ENCODE measurements at regions not wholly inside any gene's neighbourhood (a gene's known extent, or its start where the extent isn't known, plus 50 kb on each side); places are given as distances from the start of the nearest gene placed in this dataset.

GRCh38 chr12:69085852-69086251 is 152.9 kb upstream of the CPM start:
- H3K4me1 ChIP-seq = no peaks in the 10 kb centered on the region
- H3K9me3 ChIP-seq = no peaks in the 10 kb centered on the region
- no peak for DNase-seq
- TF ChIP-seq, protein P1, sequence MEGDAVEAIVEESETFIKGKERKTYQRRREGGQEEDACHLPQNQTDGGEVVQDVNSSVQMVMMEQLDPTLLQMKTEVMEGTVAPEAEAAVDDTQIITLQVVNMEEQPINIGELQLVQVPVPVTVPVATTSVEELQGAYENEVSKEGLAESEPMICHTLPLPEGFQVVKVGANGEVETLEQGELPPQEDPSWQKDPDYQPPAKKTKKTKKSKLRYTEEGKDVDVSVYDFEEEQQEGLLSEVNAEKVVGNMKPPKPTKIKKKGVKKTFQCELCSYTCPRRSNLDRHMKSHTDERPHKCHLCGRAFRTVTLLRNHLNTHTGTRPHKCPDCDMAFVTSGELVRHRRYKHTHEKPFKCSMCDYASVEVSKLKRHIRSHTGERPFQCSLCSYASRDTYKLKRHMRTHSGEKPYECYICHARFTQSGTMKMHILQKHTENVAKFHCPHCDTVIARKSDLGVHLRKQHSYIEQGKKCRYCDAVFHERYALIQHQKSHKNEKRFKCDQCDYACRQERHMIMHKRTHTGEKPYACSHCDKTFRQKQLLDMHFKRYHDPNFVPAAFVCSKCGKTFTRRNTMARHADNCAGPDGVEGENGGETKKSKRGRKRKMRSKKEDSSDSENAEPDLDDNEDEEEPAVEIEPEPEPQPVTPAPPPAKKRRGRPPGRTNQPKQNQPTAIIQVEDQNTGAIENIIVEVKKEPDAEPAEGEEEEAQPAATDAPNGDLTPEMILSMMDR (IDR thresholded peaks at IDR 0.05 in 4 of 5, conservative IDR thresholded peaks at IDR 0.05 in 1 of 5) = no peak
- no peak for TF ChIP-seq POLR2A (IDR thresholded peaks at IDR 0.05)
- no peak overlapping the region for H3K27ac ChIP-seq
- no peaks in the 10 kb centered on the region for H3K27me3 ChIP-seq
- no peaks in the 10 kb centered on the region for H3K36me3 ChIP-seq
- intact Hi-C loops (cut with DNase I; ENCODE audit: low total_unique reads) (no loop called here), in situ Hi-C loops (cut with MboI; ENCODE audit: low sequenced_read_pairs in 4 of 4) (no loop called here)
- no peak for ATAC-seq
- H3K4me3 ChIP-seq = no peak overlapping the region

DNA sequence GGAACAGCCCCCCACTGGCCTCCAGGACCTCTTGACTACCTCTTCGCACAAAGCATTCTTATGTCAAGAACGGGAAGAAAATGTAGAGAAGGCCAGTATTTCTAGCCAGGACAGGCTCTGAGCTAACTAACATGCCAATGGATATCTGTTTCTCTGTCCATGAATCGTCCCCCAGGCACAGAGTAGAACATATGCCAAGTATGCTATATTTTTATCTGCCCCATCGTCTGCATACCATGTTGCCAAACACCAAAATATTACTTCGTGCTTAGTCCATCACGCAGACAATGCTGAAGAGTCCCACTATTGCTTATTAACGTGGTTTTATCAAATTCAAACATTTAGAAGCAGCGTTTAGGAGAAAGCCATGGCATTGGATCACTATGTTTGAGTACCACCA is 151.4 kb upstream of the CPSF6 start:
- H3K27ac ChIP-seq = no peak overlapping the region
- no peak overlapping the region for H3K4me3 ChIP-seq
- no peaks in the 10 kb centered on the region for H3K36me3 ChIP-seq
- intact Hi-C loops (cut with DNase I; ENCODE audit: low total_unique reads) = no loop called here
- H3K4me1 ChIP-seq = no peaks in the 10 kb centered on the region
- no peaks in the 10 kb centered on the region for H3K27me3 ChIP-seq
- DNase-seq = no peak
- TF ChIP-seq, protein P1 (IDR thresholded peaks at IDR 0.05 in 4 of 5, conservative IDR thresholded peaks at IDR 0.05 in 1 of 5) = no peak
- no peak for TF ChIP-seq POLR2A (IDR thresholded peaks at IDR 0.05)
- in situ Hi-C loops (cut with MboI; ENCODE audit: low sequenced_read_pairs in 4 of 4) = no loop called here
- ATAC-seq = no peak
- H3K9me3 ChIP-seq = no peaks in the 10 kb centered on the region

DNA sequence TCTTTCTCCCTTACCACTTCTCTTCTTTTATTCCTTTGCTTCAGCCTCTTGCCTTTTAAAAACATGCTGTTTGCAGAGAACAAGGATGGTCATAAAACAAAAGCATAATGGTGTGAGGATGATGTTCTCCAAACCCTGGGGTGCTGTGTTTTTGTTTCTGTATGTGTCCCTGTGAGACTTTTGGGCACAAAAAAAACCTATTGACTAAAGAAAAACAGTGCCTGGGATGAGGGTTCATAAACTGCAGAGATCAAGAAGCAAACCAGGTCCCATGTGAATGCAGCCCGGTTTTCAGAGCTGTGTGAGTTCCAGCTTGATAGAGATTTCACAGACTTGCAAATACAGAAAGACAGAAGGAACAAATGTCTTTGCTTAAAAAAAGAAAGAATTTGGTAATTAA is 148.6 kb upstream of the CPSF6 start:
- no peaks in the 10 kb centered on the region for H3K27me3 ChIP-seq
- no peak overlapping the region for H3K4me3 ChIP-seq
- ATAC-seq (no peak), DNase-seq (no peak)
- H3K27ac ChIP-seq = no peak overlapping the region
- no peaks in the 10 kb centered on the region for H3K4me1 ChIP-seq
- H3K36me3 ChIP-seq = no peaks in the 10 kb centered on the region
- in situ Hi-C loops (cut with MboI; ENCODE audit: low sequenced_read_pairs in 4 of 4) (no loop called here), intact Hi-C loops (cut with DNase I; ENCODE audit: low total_unique reads) (no loop called here)
- no peaks in the 10 kb centered on the region for H3K9me3 ChIP-seq
- no peak for TF ChIP-seq POLR2A (IDR thresholded peaks at IDR 0.05)
- TF ChIP-seq, protein P1 (IDR thresholded peaks at IDR 0.05 in 4 of 5, conservative IDR thresholded peaks at IDR 0.05 in 1 of 5) = no peak

- H3K9me3 ChIP-seq = no peaks in the 10 kb centered on the region
- no peaks in the 10 kb centered on the region for H3K27me3 ChIP-seq
- H3K27ac ChIP-seq = no peak overlapping the region
- TF ChIP-seq, protein P1 (IDR thresholded peaks at IDR 0.05 in 4 of 5, conservative IDR thresholded peaks at IDR 0.05 in 1 of 5) = no peak
- TF ChIP-seq POLR2A (IDR thresholded peaks at IDR 0.05) = no peak
- ATAC-seq (no peak), DNase-seq (no peak)
- H3K4me3 ChIP-seq = no peak overlapping the region
- intact Hi-C loops (cut with DNase I; ENCODE audit: low total_unique reads) (no loop called here), in situ Hi-C loops (cut with MboI; ENCODE audit: low sequenced_read_pairs in 4 of 4) (no loop called here)
- H3K36me3 ChIP-seq = no peaks in the 10 kb centered on the region
- H3K4me1 ChIP-seq = no peaks in the 10 kb centered on the region
Measured at GRCh38 chr12:69091442-69092017, 147.8 kb upstream of the CPSF6 start.

DNA sequence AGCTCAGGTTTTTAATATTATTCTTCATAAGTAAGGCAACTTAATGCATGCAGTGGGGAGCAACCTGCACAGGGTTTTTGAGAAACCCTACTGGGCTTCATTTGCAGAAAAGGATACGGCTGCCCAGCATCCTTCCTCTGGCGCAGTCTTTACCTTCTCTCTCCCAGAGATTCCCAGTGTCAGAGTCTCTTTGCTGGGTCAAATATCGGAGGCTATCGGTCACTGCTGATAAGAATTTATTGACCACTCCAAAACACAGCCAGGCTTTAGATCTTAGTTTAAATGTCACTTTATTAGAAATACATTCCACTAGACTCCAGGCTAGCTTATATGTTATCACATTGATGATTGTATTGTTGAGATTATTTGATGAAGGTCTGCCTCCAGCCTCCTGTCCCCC is 147.2 kb upstream of the CPSF6 start:
- TF ChIP-seq, protein P1 (IDR thresholded peaks at IDR 0.05 in 4 of 5, conservative IDR thresholded peaks at IDR 0.05 in 1 of 5) = no peak
- no peak for TF ChIP-seq POLR2A (IDR thresholded peaks at IDR 0.05)
- Histone ChIP-seq H3K27me3 (no peaks in the 10 kb centered on the region), H3K9me3 (no peaks in the 10 kb centered on the region), H3K36me3 (no peaks in the 10 kb centered on the region), H3K27ac (no peak overlapping the region), H3K4me1 (no peaks in the 10 kb centered on the region), H3K4me3 (no peak overlapping the region)
- ATAC-seq (no peak), DNase-seq (no peak)
- in situ Hi-C loops (cut with MboI; ENCODE audit: low sequenced_read_pairs in 4 of 4) = no loop called here
- intact Hi-C loops (cut with DNase I; ENCODE audit: low total_unique reads) = no loop called here
